H1 (cell line): ENCODE measurements at regions not wholly inside any gene's neighbourhood (a gene's known extent, or its start where the extent isn't known, plus 50 kb on each side); places are given as distances from the start of the nearest gene placed in this dataset.

Experiments
- EZH2 ChIP-seq: fragments of 200-600 bp; sonication (generic); IDR thresholded peaks from 2 replicates; pipeline ENCODE4 v1.7.1; 2012; ENCODE audit warnings: low read depth, mild to moderate bottlenecking, moderate library complexity, low read length, inconsistent platforms; ENCODE audit not compliant: severe bottlenecking
- JUND ChIP-seq: IDR thresholded peaks from 2 replicates; pipeline ENCODE4 v1.6.1; 2011; ENCODE audit warnings: mild to moderate bottlenecking, improper control_type of control experiment, low read length
- NANOG ChIP-seq: IDR thresholded peaks from 2 replicates; pipeline ENCODE4 v1.6.1; 2011; ENCODE audit warnings: low read length, low read depth, mild to moderate bottlenecking, inconsistent platforms; ENCODE audit not compliant: insufficient read depth, poor library complexity, severe bottlenecking
- POLR2AphosphoS5 ChIP-seq: IDR thresholded peaks from 2 replicates; pipeline ENCODE4 v1.6.1; 2011; ENCODE audit warnings: low read depth, low read length
- RBBP5 ChIP-seq: IDR thresholded peaks from 2 replicates; pipeline ENCODE4 v1.7.1; 2012; ENCODE audit warnings: low read depth, mild to moderate bottlenecking, inconsistent platforms, low read length, moderate library complexity, borderline replicate concordance
- SAP30 ChIP-seq: fragments of 300-600 bp; sonication (generic); IDR thresholded peaks from 2 replicates; pipeline ENCODE4 v1.7.1; 2012; ENCODE audit warnings: low read length, moderate library complexity, mild to moderate bottlenecking, inconsistent platforms; ENCODE audit not compliant: insufficient read depth, insufficient replicate concordance
- TAF1 ChIP-seq: IDR thresholded peaks from 2 replicates; pipeline ENCODE4 v1.6.1; 2011; ENCODE audit warnings: mild to moderate bottlenecking, low read depth, low read length
- TF ChIP-seq, protein P1 (sequence below): IDR thresholded peaks from 2 replicates; pipeline ENCODE4 v1.6.1; 2011; ENCODE audit warnings: low read depth, mild to moderate bottlenecking, low read length; ENCODE audit not compliant: insufficient read depth

DNA sequence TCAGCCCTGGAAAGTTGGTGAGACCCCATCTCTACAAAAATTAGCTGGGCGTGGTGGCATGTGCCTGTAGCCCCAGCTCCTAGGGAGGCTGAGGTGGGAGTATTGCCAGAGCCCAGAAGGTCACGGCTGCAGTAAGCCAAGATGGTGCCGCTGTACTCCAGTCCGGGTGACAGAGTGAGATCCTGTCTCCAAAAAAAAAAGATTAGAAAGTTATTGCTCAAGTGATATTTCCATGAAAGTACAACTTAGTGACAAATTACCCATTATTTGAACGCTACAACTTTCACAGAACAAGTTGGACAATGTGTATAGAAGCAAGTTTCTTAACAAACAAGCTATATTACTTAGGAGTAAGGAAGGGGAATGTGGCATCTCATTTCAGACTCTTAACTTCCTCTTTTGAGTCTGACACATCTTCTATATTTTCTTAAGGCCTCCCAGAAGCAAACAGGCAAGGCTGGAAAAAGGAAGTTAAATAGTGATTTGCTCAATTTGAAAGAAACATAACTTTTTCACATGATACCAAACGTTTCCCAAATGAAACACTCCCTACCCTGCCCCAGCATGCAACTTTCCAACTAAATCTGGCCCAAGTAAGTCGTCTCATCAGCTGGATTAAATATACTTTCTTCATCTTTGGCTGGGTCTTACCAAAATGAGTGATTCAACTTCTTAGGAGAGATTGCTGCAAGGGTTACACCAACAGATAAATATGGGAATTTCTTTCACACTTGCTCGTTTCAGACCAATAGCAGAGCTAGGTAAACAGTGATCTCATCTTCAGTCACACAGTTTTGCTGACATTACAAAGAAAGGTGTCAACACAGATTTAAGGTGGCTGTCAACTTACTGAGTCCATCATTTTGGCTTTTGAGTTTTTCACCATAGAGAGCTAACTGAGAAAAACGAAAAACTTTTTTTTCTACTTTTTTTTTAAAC lies 66.3 kb upstream of the KLF6 start (continued):
- TF ChIP-seq SAP30, result no peak
- TF ChIP-seq EZH2, result no peak
- TF ChIP-seq POLR2AphosphoS5, result no peak
- TF ChIP-seq, protein P1, sequence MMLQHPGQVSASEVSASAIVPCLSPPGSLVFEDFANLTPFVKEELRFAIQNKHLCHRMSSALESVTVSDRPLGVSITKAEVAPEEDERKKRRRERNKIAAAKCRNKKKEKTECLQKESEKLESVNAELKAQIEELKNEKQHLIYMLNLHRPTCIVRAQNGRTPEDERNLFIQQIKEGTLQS, result no peak
- TF ChIP-seq NANOG, result no peak
- TF ChIP-seq JUND, result no peak
- TF ChIP-seq TAF1, result no peak
- TF ChIP-seq RBBP5, result no peak
- TF ChIP-seq, all 59 proteins: peak for 0
